GM21447 (cell line): ENCODE measurements at regions not wholly inside any gene's neighbourhood (a gene's known extent, or its start where the extent isn't known, plus 50 kb on each side); places are given as distances from the start of the nearest gene placed in this dataset.
A peak's percentile ranks its signal among the peaks of the same experiment; 100 is the strongest.

Experiments used
- ATAC-seq: cut with Tn5 transposase; IDR thresholded peaks from one replicate; pipeline ENCODE4 v1.9.1; 2021; ENCODE audit not compliant: unreplicated experiment

- no peak for ATAC-seq
Measured at GRCh38 chr11:127656116-127656836, 655.7 kb upstream of the KIRREL3 start.

- ATAC-seq = no peak
Measured at GRCh38 chr11:127653076-127653475, 652.5 kb upstream of the KIRREL3 start.

GRCh38 chr11:127651888-127652221, 651.3 kb upstream of the KIRREL3 start:
- no peak for ATAC-seq

GRCh38 chr11:127651175-127651887, 650.8 kb upstream of the KIRREL3 start:
- no peak for ATAC-seq

GRCh38 chr11:127649958-127650357, 649.4 kb upstream of the KIRREL3 start:
- no peak for ATAC-seq

- no peak for ATAC-seq
Measured at GRCh38 chr11:127649071-127649470, 648.5 kb upstream of the KIRREL3 start.

GRCh38 chr11:127648583-127648982, 648.0 kb upstream of the KIRREL3 start:
- no peak for ATAC-seq

- ATAC-seq = no peak
Measured at GRCh38 chr11:127644366-127644765, 643.8 kb upstream of the KIRREL3 start.

- no peak for ATAC-seq
Measured at GRCh38 chr11:127643268-127644058, 642.9 kb upstream of the KIRREL3 start.

GRCh38 chr11:127640561-127641451, 640.2 kb upstream of the KIRREL3 start:
- ATAC-seq = peak; percentile 46

GRCh38 chr11:127639916-127640315, 639.3 kb upstream of the KIRREL3 start:
- no peak for ATAC-seq

- ATAC-seq = no peak
Measured at GRCh38 chr11:127632976-127633680, 632.6 kb upstream of the KIRREL3 start.

- no peak for ATAC-seq
Measured at GRCh38 chr11:127632546-127632945, 632.0 kb upstream of the KIRREL3 start.

- no peak for ATAC-seq
Measured at GRCh38 chr11:127631974-127632373, 631.4 kb upstream of the KIRREL3 start.

- ATAC-seq = no peak
Measured at GRCh38 chr11:127629200-127629599, 628.6 kb upstream of the KIRREL3 start.

- no peak for ATAC-seq
Measured at GRCh38 chr11:127628458-127628785, 627.9 kb upstream of the KIRREL3 start.

GRCh38 chr11:127627629-127628457, 627.3 kb upstream of the KIRREL3 start:
- ATAC-seq = no peak

GRCh38 chr11:127627204-127627603, 626.6 kb upstream of the KIRREL3 start:
- no peak for ATAC-seq

- ATAC-seq = no peak
Measured at GRCh38 chr11:127625402-127625801, 624.8 kb upstream of the KIRREL3 start.
